Activated CD8-positive, alpha-beta T cell treated with anti-CD3 and anti-CD28 coated beads for 36 hours (primary cell): ENCODE measurements at regions not wholly inside any gene's neighbourhood (a gene's known extent, or its start where the extent isn't known, plus 50 kb on each side); places are given as distances from the start of the nearest gene placed in this dataset.

Experiments
- ATAC-seq: fragments of 200-7000 bp; cut with Tn5 transposase; one replicate; pipeline ENCODE4 v1.10.0; 2021; ENCODE audit warnings: mild to moderate bottlenecking, moderate library complexity
- CTCF ChIA-PET: fragments of 350-600 bp; sonication (Branson Sonifier 250); formaldehyde crosslinking; loops from one replicate; lab custom pipeline; 2021; ENCODE audit warnings: antibody characterized with exemption; lab: Charles Lee
- POLR2A ChIA-PET: fragments of 350-600 bp; sonication (Branson Sonifier 250); formaldehyde crosslinking; loops from one replicate; lab custom pipeline; 2021; ENCODE audit warnings: antibody characterized with exemption; lab: Charles Lee
- DNase-seq: peaks from one replicate; pipeline ENCODE4 v3.0.0-alpha.2; 2020
- H3K27ac Mint-ChIP-seq: one replicate; pipeline ENCODE4 v1.8.0; 2021; ENCODE audit warnings: mild to moderate bottlenecking, mixed read lengths
- H3K27me3 Mint-ChIP-seq: one replicate; pipeline ENCODE4 v1.8.0; 2021; ENCODE audit warnings: mixed read lengths
- H3K36me3 Mint-ChIP-seq: one replicate; pipeline ENCODE4 v1.8.0; 2021; ENCODE audit warnings: low read depth, mixed read lengths
- H3K4me1 Mint-ChIP-seq: one replicate; pipeline ENCODE4 v1.8.0; 2021; ENCODE audit warnings: low read depth, mixed read lengths
- H3K4me3 Mint-ChIP-seq: one replicate; pipeline ENCODE4 v1.8.0; 2021; ENCODE audit warnings: mild to moderate bottlenecking, moderate library complexity, mixed read lengths
- H3K9me3 Mint-ChIP-seq: one replicate; pipeline ENCODE4 v1.8.0; 2021; ENCODE audit warnings: mixed read lengths
- CTCF ChIP-seq: fragments of 200-600 bp; IDR thresholded peaks from one replicate; pipeline ENCODE4 v1.8.0; 2022; ENCODE audit warnings: antibody characterized with exemption, mild to moderate bottlenecking
- intact Hi-C: fragments of 100-400 bp; cut with micrococcal nuclease; formaldehyde crosslinking; loops from one replicate; pipeline ENCODE4 v1.10.0; 2022

GRCh38 chr20:55500130-55500529 is 505.2 kb downstream of the CBLN4 start:
- Mint-ChIP-seq H3K27ac (no peak overlapping the region), H3K36me3 (no peaks in the 10 kb centered on the region), H3K9me3 (peaks cover 7% of the 10 kb centered on the region), H3K4me1 (no peaks in the 10 kb centered on the region), H3K4me3 (no peak overlapping the region), H3K27me3 (no peaks in the 10 kb centered on the region)
- no peak for TF ChIP-seq CTCF
- ATAC-seq (no peak), DNase-seq (no peak)
- intact Hi-C loops, result no loop called here
- POLR2A ChIA-PET, result no interaction called here
- CTCF ChIA-PET, result no interaction called here

- POLR2A ChIA-PET, result no interaction called here
- no peak for TF ChIP-seq CTCF
- no peaks in the 10 kb centered on the region for H3K36me3 Mint-ChIP-seq
These were observed 516.7 kb downstream of the CBLN4 start for GRCh38 chr20:55488593-55488992.

GRCh38 chr20:55478724-55479450 is 526.4 kb downstream of the CBLN4 start:
- H3K36me3 Mint-ChIP-seq, result no peaks in the 10 kb centered on the region
- ATAC-seq, result no peak
- CTCF ChIA-PET, result no interaction called here
- H3K9me3 Mint-ChIP-seq, result no peaks in the 10 kb centered on the region
- no peak overlapping the region for H3K4me3 Mint-ChIP-seq
- H3K4me1 Mint-ChIP-seq, result no peaks in the 10 kb centered on the region
- intact Hi-C loops, result no loop called here
- H3K27me3 Mint-ChIP-seq, result no peaks in the 10 kb centered on the region
- POLR2A ChIA-PET, result no interaction called here
- no peak overlapping the region for H3K27ac Mint-ChIP-seq
- TF ChIP-seq CTCF, result no peak
- no peak for DNase-seq

More at GRCh38 chr20:55488593-55488992, 516.7 kb downstream of the CBLN4 start:
- Mint-ChIP-seq H3K4me1 (no peaks in the 10 kb centered on the region), H3K27ac (no peak overlapping the region), H3K4me3 (no peak overlapping the region), H3K9me3 (peaks cover 13% of the 10 kb centered on the region), H3K27me3 (no peaks in the 10 kb centered on the region)
- no peak for ATAC-seq
- no peak for DNase-seq
- CTCF ChIA-PET, result no interaction called here
- intact Hi-C loops, result no loop called here

- no peaks in the 10 kb centered on the region for H3K4me1 Mint-ChIP-seq
- DNase-seq (no peak), ATAC-seq (no peak)
- no peak overlapping the region for H3K4me3 Mint-ChIP-seq
- POLR2A ChIA-PET, result no interaction called here
- CTCF ChIA-PET, result no interaction called here
- no peaks in the 10 kb centered on the region for H3K36me3 Mint-ChIP-seq
- no peak overlapping the region for H3K27ac Mint-ChIP-seq
- TF ChIP-seq CTCF, result no peak
- H3K9me3 Mint-ChIP-seq, result peaks cover 2% of the 10 kb centered on the region
- intact Hi-C loops, result no loop called here
- H3K27me3 Mint-ChIP-seq, result no peaks in the 10 kb centered on the region
These were observed 532.6 kb downstream of the CBLN4 start for GRCh38 chr20:55472704-55473103.

DNA sequence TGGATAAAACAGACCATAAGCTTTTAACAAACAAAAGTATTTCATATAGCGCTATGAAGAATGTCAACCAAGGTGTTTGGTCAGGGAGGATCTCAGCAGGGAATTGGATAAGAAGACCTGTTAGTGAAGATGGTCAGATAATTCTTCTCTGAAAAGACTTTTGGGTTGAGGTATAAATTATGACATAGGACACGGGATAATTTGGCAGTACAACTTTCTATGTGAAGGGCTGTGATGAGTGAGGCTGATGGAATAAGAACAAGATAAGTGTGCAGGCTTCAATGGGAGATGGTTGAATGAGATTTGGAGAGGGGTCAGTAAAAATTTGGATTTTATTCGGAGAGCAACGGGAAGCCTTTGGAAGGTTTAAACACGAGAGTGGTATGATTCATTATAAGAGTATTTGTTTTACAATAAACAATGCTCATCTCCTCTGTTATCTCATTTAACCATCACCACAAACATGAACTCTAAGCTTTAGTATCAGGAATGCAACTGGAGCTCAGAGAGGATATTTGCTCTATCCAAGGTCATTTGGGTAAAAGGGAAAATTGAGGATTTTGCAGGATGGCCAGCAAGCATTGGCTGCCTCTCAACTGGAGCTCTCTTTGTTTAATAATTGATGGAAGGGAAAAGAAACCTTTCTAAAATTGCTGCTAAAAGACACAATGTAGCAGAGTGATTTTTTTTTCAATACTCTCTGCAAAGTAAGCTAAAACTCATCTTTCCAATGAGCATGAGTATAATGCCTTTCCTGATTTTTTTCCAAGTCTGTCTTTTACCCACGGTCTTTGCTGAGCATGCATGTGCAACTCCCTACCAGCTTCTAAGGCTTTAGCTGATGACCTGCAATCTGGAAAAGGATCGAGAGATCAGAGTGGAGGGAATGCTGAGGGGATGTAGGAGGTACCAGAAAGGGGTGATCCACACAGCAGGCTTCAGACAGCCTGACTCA is 534.0 kb downstream of the CBLN4 start:
- intact Hi-C loops, result no loop called here
- ChIA-PET CTCF (no interaction called here), POLR2A (no interaction called here)
- Mint-ChIP-seq H3K4me3 (no peak overlapping the region), H3K27me3 (no peaks in the 10 kb centered on the region), H3K9me3 (peaks cover 2% of the 10 kb centered on the region), H3K36me3 (no peaks in the 10 kb centered on the region), H3K27ac (no peak overlapping the region), H3K4me1 (no peaks in the 10 kb centered on the region)
- ATAC-seq (no peak), DNase-seq (no peak)
- TF ChIP-seq CTCF, result no peak
